ENCODE measurements at regions not wholly inside any gene's neighbourhood (a gene's known extent, or its start where the extent isn't known, plus 50 kb on each side); places are given as distances from the start of the nearest gene placed in this dataset.

GRCh38 chr4:53712408-53713020 is 121.2 kb upstream of the LNX1 start:
- Histone ChIP-seq H3K36me3 (ENCODE audit: control insufficient read depth, insufficient read depth, low read length) (no peaks in the 10 kb centered on the region), H3K27me3 (ENCODE audit: control insufficient read depth, insufficient read depth, low read length) (no peaks in the 10 kb centered on the region), H3K4me3 (ENCODE audit: low read depth, low read length) (no peak overlapping the region)
- TF ChIP-seq CTCF (IDR thresholded peaks at IDR 0.05; ENCODE audit: insufficient read depth, low read length, poor library complexity, severe bottlenecking), result no peak
- DNase-seq (ENCODE audit: low read depth), result no peak

- DNase-seq (ENCODE audit: low read depth), result no peak
- Histone ChIP-seq H3K4me3 (ENCODE audit: low read depth, low read length) (no peak overlapping the region), H3K27me3 (ENCODE audit: control insufficient read depth, insufficient read depth, low read length) (no peaks in the 10 kb centered on the region), H3K36me3 (ENCODE audit: control insufficient read depth, insufficient read depth, low read length) (no peaks in the 10 kb centered on the region)
- no peak for TF ChIP-seq CTCF (IDR thresholded peaks at IDR 0.05; ENCODE audit: insufficient read depth, low read length, poor library complexity, severe bottlenecking)
Measured at GRCh38 chr4:53711926-53712325, 120.6 kb upstream of the LNX1 start.

- H3K4me3 ChIP-seq (ENCODE audit: low read depth, low read length), result no peak overlapping the region
- no peaks in the 10 kb centered on the region for H3K36me3 ChIP-seq (ENCODE audit: control insufficient read depth, insufficient read depth, low read length)
- no peak for TF ChIP-seq CTCF (IDR thresholded peaks at IDR 0.05; ENCODE audit: insufficient read depth, low read length, poor library complexity, severe bottlenecking)
Measured at GRCh38 chr4:53709693-53710092, 118.4 kb upstream of the LNX1 start.

GRCh38 chr4:53707491-53707890 is 116.2 kb upstream of the LNX1 start:
- no peaks in the 10 kb centered on the region for H3K27me3 ChIP-seq (ENCODE audit: control insufficient read depth, insufficient read depth, low read length)
- no peak overlapping the region for H3K4me3 ChIP-seq (ENCODE audit: low read depth, low read length)
- no peak for TF ChIP-seq CTCF (IDR thresholded peaks at IDR 0.05; ENCODE audit: insufficient read depth, low read length, poor library complexity, severe bottlenecking)
- DNase-seq (ENCODE audit: low read depth), result no peak
- H3K36me3 ChIP-seq (ENCODE audit: control insufficient read depth, insufficient read depth, low read length), result no peaks in the 10 kb centered on the region

More at GRCh38 chr4:53709693-53710092, 118.4 kb upstream of the LNX1 start:
- H3K27me3 ChIP-seq (ENCODE audit: control insufficient read depth, insufficient read depth, low read length), result no peaks in the 10 kb centered on the region
- no peak for DNase-seq (ENCODE audit: low read depth)

GRCh38 chr4:53706422-53707032 is 115.2 kb upstream of the LNX1 start:
- no peak for DNase-seq (ENCODE audit: low read depth)
- TF ChIP-seq CTCF (IDR thresholded peaks at IDR 0.05; ENCODE audit: insufficient read depth, low read length, poor library complexity, severe bottlenecking), result peak; percentile 64
- no peak overlapping the region for H3K4me3 ChIP-seq (ENCODE audit: low read depth, low read length)
- no peaks in the 10 kb centered on the region for H3K36me3 ChIP-seq (ENCODE audit: control insufficient read depth, insufficient read depth, low read length)
- no peaks in the 10 kb centered on the region for H3K27me3 ChIP-seq (ENCODE audit: control insufficient read depth, insufficient read depth, low read length)

GRCh38 chr4:53705972-53706371 is 114.7 kb upstream of the LNX1 start:
- DNase-seq (ENCODE audit: low read depth), result no peak
- no peaks in the 10 kb centered on the region for H3K27me3 ChIP-seq (ENCODE audit: control insufficient read depth, insufficient read depth, low read length)
- H3K36me3 ChIP-seq (ENCODE audit: control insufficient read depth, insufficient read depth, low read length), result no peaks in the 10 kb centered on the region
- TF ChIP-seq CTCF (IDR thresholded peaks at IDR 0.05; ENCODE audit: insufficient read depth, low read length, poor library complexity, severe bottlenecking), result no peak
- no peak overlapping the region for H3K4me3 ChIP-seq (ENCODE audit: low read depth, low read length)
